OCI-LY3 (cell line): ENCODE measurements at regions not wholly inside any gene's neighbourhood (a gene's known extent, or its start where the extent isn't known, plus 50 kb on each side); places are given as distances from the start of the nearest gene placed in this dataset.

Experiments
- H2AFZ ChIP-seq: fragments of 200-600, 300-600 bp; shearing (Covaris generic); 2 replicates; pipeline ENCODE4 v1.6.0; 2014; ENCODE audit warnings: antibody characterized with exemption, low read depth, low read length
- H3K27ac ChIP-seq: fragments of 200-600, 300-600 bp; sonication (generic); 2 replicates; pipeline ENCODE4 v1.5.1; 2014; ENCODE audit warnings: mild to moderate bottlenecking, low read length, moderate library complexity, mixed read lengths
- H3K27me3 ChIP-seq: fragments of 200-600, 300-600 bp; sonication (generic); 2 replicates; pipeline ENCODE4 v1.6.1; 2014; ENCODE audit warnings: low read depth, low read length, mixed read lengths
- H3K36me3 ChIP-seq: fragments of 200-600, 300-600 bp; sonication (generic); replicated peaks from 2 replicates; pipeline ENCODE3; 2014; ENCODE audit warnings: low read depth, low read length, mixed read lengths
- H3K4me1 ChIP-seq: fragments of 300-600, 200-600 bp; sonication (generic); 2 replicates; pipeline ENCODE4 v1.6.1; 2014; ENCODE audit warnings: low read length, mixed read lengths
- H3K4me2 ChIP-seq: fragments of 200-600, 300-600 bp; sonication (generic); 2 replicates; pipeline ENCODE4 v1.6.1; 2014; ENCODE audit warnings: low read length, mixed read lengths
- H3K4me3 ChIP-seq: fragments of 300-600, 200-600 bp; sonication (generic); 2 replicates; pipeline ENCODE4 v1.5.1; 2014; ENCODE audit warnings: antibody characterized with exemption, mild to moderate bottlenecking, low read length, moderate library complexity
- H3K79me2 ChIP-seq: fragments of 300-600, 200-600 bp; shearing (Covaris generic); 2 replicates; pipeline ENCODE4 v1.6.1; 2014; ENCODE audit warnings: mild to moderate bottlenecking, low read length, mixed read lengths
- H3K9ac ChIP-seq: fragments of 300-600, 200-600 bp; shearing (Covaris generic); 2 replicates; pipeline ENCODE4 v1.6.0; 2014; ENCODE audit warnings: mild to moderate bottlenecking, low read length, moderate library complexity
- H3K9me3 ChIP-seq: fragments of 200-600, 300-600 bp; shearing (Covaris generic); 2 replicates; pipeline ENCODE4 v1.6.1; 2014; ENCODE audit warnings: low read length, mixed read lengths; ENCODE audit not compliant: insufficient read depth
- H4K20me1 ChIP-seq: fragments of 200-600, 300-600 bp; sonication (generic); 2 replicates; pipeline ENCODE4 v1.6.1; 2016; ENCODE audit warnings: low read length, mixed read lengths; ENCODE audit not compliant: insufficient read depth
- CTCF ChIP-seq: fragments of 200-600, 300-600 bp; sonication (generic); IDR thresholded peaks from 2 replicates; pipeline ENCODE4 v1.5.1; 2014; ENCODE audit warnings: antibody characterized with exemption, low read length, low read depth
- EZH2phosphoT487 ChIP-seq: fragments of 200-600 bp; shearing (Covaris generic); IDR thresholded peaks from 2 replicates; pipeline ENCODE4 v1.6.1; 2018; ENCODE audit warnings: antibody characterized with exemption, mixed run types, low read depth

- Histone ChIP-seq H3K36me3 (no peaks in the 10 kb centered on the region), H3K79me2 (no peaks in the 10 kb centered on the region), H3K27ac (no peak overlapping the region), H3K9ac (no peak overlapping the region), H4K20me1 (no peaks in the 10 kb centered on the region), H3K27me3 (peaks cover 12% of the 10 kb centered on the region; the same call in 1 of the 2 replicates), H3K4me2 (no peak overlapping the region), H3K4me3 (no peak overlapping the region), H3K4me1 (peaks cover 29% of the 10 kb centered on the region), H3K9me3 (no peaks in the 10 kb centered on the region), H2AFZ (no peak overlapping the region)
- TF ChIP-seq CTCF: no peak
These were observed 99.9 kb downstream of the AREG start for GRCh38 chr4:74544655-74545361.

GRCh38 chr4:74545448-74545847, 100.5 kb downstream of the AREG start:
- Histone ChIP-seq H3K79me2 (no peaks in the 10 kb centered on the region), H3K9me3 (no peaks in the 10 kb centered on the region), H3K36me3 (no peaks in the 10 kb centered on the region), H3K4me2 (no peak overlapping the region), H3K27me3 (peaks cover 12% of the 10 kb centered on the region; the same call in 1 of the 2 replicates), H2AFZ (no peak overlapping the region), H3K4me1 (peaks cover 29% of the 10 kb centered on the region), H4K20me1 (no peaks in the 10 kb centered on the region), H3K9ac (no peak overlapping the region), H3K4me3 (no peak overlapping the region), H3K27ac (no peak overlapping the region)
- no peak for TF ChIP-seq EZH2phosphoT487
- TF ChIP-seq CTCF: no peak

- no peaks in the 10 kb centered on the region for H3K36me3 ChIP-seq
- peaks cover 29% of the 10 kb centered on the region for H3K4me1 ChIP-seq
- no peak overlapping the region for H3K27ac ChIP-seq
- no peaks in the 10 kb centered on the region for H3K79me2 ChIP-seq
- no peak overlapping the region for H3K9ac ChIP-seq
- H4K20me1 ChIP-seq: no peaks in the 10 kb centered on the region
- no peak for TF ChIP-seq EZH2phosphoT487
- TF ChIP-seq CTCF: no peak
- H3K27me3 ChIP-seq: peaks cover 12% of the 10 kb centered on the region; the same call in 1 of the 2 replicates
- H3K9me3 ChIP-seq: no peaks in the 10 kb centered on the region
- no peak overlapping the region for H3K4me3 ChIP-seq
- no peak overlapping the region for H2AFZ ChIP-seq
- H3K4me2 ChIP-seq: no peak overlapping the region
These were observed 101.1 kb downstream of the AREG start for GRCh38 chr4:74546057-74546456.

- H3K4me3 ChIP-seq: no peak overlapping the region
- no peaks in the 10 kb centered on the region for H3K79me2 ChIP-seq
- TF ChIP-seq CTCF: no peak
- no peak for TF ChIP-seq EZH2phosphoT487
- peaks cover 23% of the 10 kb centered on the region for H3K4me1 ChIP-seq
- no peak overlapping the region for H3K9ac ChIP-seq
- H3K27me3 ChIP-seq: peaks cover 3% of the 10 kb centered on the region; the same call in 1 of the 2 replicates
- H4K20me1 ChIP-seq: no peaks in the 10 kb centered on the region
- H2AFZ ChIP-seq: no peak overlapping the region
- no peaks in the 10 kb centered on the region for H3K36me3 ChIP-seq
- no peak overlapping the region for H3K27ac ChIP-seq
- no peak overlapping the region for H3K4me2 ChIP-seq
- H3K9me3 ChIP-seq: no peaks in the 10 kb centered on the region
These were observed 102.1 kb downstream of the AREG start for GRCh38 chr4:74547042-74547441.
